HG02678 (cell line): ENCODE measurements at regions not wholly inside any gene's neighbourhood (a gene's known extent, or its start where the extent isn't known, plus 50 kb on each side); places are given as distances from the start of the nearest gene placed in this dataset.
"Not testable (repeated sequence)": the region's sequence is repeated elsewhere in the genome, so short reads cannot be mapped to it uniquely, and the experiment has no call there.

Experiments used
- ATAC-seq: cut with Tn5 transposase; IDR thresholded peaks from one replicate; pipeline ENCODE4 v1.9.1; 2021; ENCODE audit warnings: mild to moderate bottlenecking, moderate library complexity; ENCODE audit not compliant: unreplicated experiment

DNA sequence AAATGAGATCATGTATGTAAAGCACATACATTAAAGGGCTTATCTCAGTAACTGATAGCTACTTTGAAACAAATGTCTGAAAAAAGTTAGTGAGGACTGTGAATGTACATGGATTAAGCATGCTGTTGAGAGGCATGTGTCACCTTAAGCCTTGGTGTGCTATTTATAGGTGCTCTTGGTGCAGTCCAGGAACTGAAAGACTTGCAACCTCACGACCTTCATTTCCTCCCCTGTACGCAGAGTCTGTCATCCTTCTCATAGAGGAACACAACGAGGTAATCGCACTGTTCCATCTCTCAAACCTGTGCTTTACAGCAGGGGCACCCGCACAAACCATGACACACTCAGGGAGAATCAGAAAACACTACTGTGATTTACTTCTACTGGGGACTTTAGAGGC, 65.6 kb downstream of the UFM1 start:
- ATAC-seq: peak; percentile 99

DNA sequence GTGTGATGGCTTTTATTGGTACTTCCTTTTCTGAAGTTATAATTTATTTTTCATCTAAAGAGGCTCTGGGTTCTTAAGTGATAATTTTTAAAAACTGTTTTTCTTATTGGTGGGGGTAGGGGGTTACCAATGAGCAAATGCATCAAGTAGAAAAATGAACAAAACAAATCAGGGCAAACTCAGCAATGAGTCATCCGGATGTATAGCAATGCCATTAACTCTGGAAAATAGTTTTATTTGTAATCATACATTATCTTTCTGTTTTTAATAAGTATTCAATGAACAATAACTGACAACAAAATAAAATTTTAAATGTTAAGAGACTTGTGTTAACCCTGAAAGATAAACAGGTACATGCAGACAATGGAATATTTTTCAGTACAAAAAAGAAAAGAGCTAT, 67.6 kb downstream of the UFM1 start:
- ATAC-seq: no peak

DNA sequence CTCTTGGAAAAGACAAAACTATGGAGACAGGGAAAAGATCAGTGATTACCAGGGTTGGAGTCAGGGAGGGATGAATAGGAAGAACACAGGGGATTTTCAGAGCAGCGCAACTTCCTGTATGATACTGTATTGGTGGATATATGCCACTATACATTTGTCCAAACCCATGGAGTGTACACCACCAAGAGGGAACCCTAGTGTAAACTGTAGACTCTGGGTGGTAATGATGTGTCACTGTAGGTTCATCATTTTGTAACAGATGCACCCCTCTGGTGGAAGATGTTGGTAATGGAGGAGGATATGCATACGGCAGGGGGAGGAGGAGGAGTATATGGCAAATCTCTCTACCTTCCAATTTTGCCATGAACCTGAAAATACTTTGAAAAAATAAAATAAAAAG, 68.1 kb downstream of the UFM1 start:
- peak; percentile 32 for ATAC-seq

DNA sequence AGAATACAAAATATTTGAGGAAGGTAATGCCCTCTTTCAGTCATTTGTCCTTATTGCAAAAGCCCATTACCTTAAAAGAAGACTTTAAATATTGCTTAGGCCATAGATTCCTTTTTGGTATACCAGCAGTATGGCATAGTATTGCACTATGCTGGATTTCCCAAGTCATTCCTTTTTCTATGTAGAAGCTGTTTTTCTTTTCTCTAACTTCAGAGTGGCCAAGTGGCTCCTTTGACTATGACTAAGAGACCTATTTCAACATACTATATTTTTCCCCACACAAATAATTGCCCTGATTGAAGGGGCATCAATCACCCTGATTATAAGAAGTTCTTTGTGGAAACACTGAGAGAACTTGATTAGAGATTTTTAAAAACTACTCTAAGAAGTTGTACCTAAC, 68.6 kb downstream of the UFM1 start:
- no peak for ATAC-seq

DNA sequence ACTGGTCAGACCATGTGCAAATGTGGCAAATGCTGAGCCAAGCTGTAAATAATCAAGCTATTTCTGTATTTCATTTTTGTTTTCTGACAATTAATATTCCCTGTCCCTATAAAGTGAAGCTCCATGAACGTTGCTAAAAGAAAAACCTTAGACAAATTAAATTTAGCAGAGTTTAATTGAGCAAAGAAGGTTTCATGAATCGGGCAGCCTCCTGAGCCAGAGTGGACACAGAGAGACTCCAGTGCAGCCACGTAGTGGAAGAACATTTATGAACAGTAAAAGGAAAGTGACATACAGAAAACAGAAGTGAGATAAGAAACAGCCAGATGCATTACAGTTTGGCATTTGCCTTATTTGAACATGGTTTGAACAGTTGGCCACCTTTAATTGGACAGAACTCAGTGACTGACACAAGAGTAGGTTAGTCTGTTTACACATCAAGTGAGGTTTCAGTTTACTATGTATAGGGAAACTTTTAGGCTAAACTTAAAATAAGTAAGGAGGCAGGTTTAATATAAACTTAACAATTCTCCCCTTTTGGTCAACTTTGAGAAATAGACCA, 69.7 kb downstream of the UFM1 start:
- no peak for ATAC-seq

DNA sequence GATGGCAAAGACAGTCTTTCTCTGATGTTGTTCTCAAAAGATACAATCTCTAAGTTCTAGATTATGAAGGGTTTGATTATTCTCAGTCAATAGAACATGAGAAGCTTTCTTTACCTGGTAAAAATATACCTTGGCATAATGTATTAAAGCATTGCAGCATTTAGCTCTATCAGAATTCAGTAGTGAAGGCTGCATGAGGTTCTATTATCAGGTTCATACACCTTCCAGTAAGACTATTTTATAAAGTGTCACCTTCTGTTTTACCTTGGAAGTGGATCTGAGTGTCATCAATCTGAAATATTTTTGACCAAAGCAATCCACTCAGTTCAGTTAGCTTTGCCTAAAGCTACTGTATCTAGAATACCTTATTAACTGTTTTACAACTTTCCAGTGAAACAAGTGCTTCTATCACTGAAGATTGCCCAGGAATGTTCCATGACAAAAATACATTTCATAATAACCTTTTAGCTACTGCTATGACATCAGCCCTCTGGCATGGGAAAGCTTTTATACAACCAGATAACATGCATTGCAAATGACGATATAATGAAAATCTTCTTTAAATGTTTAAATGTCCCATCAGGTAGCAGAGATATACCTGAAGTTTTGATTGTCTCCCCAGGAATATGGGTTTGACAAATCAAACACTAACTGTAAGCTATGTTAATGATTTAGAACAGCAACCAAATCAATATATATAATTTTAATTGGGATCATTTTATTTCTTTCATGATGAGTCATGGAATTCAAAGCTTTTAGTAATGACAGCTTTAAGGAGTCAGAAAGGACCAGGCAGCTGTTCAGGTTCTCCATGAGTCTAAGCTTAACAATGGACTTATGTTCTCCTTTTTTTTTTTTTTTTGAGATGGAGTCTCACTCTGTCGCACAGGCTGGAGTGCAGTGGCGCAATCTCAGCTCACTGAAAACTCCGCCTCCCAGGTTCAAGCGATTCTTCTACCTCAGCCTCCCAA, 72.2 kb downstream of the UFM1 start:
- no peak for ATAC-seq

DNA sequence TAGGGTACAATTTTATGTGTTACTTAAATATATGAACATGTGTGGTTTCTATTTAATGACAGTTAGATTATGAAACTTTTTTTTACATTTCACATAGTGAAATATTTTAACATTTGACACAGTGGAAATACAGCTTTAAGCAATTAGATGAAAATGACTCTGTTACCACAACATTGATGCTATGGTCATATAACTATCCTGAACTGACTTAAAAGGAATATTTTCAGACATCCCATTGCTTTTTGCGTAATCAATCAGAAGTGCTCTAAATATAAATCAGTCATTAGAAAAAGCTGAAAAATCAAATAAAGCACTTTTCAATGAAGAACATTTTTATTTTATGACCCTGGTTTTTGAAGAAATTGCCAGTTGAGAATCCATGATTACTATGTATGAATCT, 80.3 kb downstream of the UFM1 start:
- no peak for ATAC-seq

DNA sequence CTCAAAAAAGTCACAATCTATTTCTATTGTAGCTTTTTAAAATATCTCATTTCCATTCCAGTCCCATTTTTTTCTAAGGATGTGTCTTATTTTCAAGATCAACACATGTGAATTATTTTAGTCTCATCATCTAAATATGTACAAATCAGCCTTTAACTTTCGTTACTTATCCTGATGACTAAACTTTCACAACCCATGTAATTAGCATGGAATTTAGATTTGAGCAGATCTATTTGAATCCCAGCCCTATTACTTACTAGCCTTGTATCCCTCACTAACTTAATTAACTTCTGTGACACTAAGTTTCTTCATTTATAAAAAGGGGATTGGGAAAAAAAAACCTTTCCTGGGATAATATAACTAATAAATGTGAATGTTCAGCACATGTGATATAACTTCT, 81.1 kb downstream of the UFM1 start:
- no peak for ATAC-seq

DNA sequence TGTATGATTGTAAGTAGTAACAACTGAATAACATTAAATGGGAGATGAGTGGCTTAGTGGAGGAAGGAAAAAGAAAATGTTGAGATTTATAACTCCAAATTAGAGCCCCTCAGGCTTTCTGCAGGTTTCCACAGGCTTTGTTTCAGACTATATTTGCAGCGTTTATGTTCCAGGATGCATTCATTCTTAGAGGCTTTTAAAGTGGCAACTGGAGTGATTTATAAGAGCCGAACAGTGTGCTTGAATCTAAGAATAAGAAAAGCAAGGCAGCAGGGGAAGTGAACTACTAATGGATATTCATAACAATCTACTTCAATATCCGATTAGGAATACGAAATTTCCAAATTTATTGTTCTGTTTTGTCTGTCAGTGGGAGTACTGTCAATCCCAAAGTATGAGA, 91.0 kb downstream of the UFM1 start:
- ATAC-seq: no peak

DNA sequence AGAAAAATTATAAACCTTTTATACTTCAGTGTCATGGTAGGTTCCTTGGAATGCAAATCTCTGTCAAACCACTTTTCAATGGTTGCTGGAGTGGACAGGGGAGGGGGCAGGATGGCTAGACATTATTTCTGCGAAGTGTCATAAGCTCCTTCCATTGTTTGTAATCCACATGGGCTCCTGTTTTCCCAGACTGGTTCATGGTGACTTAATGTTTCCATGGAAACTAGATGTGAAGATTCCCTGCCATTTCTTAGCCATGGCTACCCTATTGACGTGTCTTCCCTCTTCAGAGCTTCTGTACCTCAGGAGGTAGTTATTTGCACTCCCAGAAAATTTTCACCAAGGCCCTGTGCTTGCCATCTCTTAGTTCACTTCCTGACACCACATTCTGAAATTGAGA, 95.3 kb downstream of the UFM1 start:
- ATAC-seq: no peak

DNA sequence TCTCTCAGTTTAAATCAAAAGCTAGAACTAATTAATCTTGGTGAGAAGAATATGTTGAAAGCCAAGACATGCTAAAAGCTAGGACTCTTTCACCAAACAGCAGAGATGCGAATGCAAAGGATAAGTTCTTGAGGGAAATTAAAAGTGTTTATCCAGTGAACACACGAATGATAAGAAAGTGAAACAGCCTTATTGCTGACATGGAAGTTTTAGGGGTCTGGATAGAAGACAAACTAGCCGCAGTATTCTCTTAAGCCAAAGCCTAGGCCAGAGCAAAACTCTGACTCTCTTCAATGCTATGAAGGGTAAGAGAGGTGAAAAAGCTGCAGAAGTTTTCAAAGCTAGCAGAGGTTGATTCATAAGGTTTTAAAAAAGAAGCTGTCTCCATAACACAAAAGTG, 103.0 kb downstream of the UFM1 start:
- no peak for ATAC-seq

DNA sequence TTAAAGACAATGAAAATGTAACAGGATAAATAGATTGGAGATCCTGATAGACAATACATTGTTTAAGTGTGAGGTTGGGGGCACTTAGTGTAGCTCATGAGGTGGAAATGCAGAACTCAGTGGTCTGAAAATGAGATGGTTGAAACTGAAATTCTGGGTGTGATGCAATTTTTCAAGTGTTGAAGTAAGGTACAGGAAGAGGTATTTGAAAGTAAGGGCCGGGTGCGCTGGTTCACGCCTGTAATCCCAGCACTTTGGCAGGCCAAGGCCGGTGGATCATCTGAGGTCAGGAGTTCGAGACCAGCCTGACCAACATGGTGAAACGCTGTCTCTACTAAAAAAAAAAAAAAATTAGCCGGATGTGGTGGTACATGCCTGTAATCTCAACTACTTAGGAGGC, 113.0 kb downstream of the UFM1 start:
- ATAC-seq: no peak

DNA sequence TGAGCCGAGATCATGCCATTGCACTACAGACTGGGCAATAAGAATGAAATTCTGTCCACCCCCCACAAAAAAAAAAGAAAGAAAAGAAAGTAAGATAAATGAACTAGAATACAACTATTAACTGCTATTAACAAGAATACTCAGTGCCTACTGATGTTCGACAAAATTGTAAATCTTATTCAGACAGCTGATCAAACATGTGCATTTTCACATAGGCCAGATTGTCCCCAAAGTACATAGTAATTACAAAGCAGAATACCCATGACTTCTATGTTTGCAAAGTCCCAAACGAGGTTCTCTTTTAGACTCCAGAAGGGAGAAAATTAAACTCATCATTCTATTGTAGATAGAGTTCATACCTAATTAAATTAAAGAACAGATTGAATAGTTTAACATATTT, 113.4 kb downstream of the UFM1 start:
- no peak for ATAC-seq

DNA sequence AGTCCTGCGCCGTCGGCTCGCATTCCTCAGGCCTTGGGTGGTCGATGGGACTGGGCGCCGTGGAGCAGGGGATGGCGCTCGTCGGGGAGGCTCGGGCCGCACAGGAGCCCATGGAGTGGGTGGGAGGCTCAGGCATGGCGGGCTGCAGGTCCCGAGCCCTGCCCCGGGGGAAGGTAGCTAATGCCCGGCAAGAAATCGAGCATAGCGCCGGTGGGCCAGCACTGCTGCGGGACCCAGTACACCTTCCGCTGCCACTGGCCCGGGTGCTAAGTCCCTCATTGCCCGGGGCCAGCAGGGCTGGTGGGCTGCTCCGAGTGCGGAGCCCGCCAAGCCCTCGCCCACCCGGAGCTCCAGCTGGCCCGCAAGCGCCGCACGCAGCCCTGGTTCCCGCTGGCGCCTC, 122.8 kb downstream of the UFM1 start:
- not testable (repeated sequence) for ATAC-seq

DNA sequence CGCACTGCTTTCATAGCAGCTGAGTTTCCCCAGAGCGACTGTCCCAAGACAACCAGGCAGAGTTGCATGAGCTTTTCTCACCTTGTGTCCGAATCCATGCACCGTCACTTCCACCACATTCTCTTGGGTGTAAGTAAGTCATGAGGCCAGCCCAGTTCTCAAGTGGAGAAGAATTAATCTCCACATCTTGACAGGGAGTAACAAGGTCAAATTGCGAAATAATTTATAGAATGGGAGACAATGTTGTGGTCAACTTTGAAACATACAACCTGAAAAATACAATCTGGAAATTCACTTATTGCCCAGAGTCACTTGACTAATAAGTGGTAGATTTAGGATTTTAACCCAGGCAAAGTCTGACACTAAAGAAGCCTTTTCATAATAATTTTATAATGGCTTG, 123.7 kb downstream of the UFM1 start:
- no peak for ATAC-seq

DNA sequence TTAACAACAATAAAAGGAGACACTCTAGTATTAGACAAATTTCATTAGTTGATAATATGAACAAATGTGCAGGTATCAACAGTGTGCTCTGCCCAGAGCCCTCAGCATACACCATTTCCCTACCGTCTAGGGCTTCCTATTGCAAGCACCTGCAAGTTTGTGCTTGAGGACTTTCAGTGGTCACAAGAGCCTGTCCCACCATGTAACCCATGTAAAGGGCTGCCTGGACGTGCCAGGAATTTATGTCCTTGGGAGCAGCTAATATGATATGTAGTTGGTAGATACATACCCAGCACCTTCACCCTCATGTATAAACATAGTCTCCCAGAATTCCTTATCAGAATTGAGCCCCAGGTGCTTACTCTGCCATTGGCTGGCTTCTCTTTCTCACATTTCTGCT, 128.0 kb downstream of the UFM1 start:
- no peak for ATAC-seq

DNA sequence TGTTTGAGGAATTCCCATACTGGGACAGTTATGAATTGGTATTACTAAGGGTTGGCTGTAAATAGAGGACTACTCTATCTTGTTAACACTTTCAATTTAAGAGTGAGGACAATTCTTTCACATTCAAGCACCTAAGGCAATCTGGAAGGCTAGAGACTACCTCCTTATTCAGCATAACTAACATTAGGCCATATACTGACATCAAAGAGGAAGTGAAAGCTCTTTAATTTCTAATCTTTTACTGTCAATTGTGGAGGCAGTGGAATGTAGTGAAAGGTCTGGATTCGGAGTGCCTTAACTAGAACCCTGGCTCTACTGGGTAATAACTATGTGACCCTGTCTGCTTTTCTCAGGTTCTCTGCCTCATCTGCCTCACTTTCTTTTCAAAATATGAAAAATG, 134.0 kb downstream of the UFM1 start:
- no peak for ATAC-seq

DNA sequence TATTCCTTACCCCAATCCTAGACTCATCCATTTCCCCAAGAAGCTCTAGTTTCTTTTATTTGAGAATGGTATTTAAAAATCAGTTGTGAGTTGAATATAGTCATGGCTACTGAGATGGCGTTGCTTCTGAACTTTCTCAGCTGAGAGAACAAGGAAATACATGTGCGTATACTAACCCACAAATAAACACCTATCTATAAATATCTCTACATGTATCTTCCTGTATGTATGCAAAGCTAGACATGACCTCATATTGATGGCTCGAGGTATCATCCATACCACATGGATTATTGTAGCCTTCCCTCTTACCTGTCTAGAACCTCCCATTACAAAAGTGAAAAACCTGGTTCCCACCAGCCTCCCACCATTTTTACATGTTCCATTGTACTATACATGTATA, 141.0 kb downstream of the UFM1 start:
- ATAC-seq: no peak

DNA sequence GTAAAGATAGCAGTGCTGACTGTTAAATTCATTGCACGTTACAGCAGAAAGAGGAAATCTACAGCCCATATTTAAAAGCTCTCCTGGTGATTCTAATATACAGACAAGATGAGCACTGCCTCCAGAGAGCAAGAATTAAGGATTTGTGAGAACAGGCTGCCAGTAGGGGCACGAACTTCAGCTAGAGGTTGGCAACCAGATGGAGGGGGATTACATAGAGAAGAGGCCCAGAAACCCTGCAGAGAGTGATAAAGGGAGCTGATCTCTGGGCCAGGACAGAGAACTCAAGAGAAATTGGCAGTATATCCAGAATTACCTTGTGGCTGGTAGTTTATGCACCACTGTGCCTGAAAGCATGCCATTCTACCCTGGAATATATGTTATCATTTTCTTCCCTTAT, 144.8 kb downstream of the UFM1 start:
- ATAC-seq: no peak

DNA sequence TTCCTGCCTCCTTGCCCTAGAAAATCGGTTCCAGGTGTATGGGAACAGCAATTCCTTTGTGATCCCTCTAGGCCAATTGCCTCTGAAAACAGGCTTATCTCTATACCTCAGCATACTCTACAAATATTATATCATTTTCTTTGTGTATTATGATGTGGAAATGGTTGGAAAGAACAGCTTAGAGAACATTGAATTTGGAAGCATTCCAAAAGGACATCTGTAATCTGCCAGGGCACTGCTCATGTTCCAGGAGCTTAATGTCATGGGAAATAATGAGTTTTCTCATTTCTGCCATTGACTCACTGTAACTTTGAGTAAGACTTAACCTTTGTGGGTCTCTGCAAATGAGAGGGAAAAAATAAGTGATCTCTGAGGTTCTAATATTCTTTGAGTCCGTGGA, 147.3 kb downstream of the UFM1 start:
- ATAC-seq: no peak

DNA sequence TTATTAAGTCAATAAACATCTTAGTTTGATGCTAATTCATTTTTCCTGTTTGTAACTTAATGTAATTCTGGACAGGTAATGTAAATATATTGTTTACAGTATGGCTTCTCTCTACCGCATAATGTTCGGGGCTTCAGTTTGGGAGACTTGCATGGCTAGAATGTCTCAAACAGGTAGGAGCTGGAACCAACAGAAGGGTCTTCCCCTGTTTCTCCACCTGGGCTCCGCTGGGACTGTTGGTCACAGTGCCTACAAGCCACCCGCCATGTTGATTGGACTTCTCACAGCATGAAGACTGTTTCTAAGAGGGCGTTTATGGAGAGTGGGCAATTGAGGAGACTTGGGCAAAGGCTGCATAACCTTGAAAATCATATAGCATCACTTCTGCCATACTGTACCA, 148.6 kb downstream of the UFM1 start:
- ATAC-seq: no peak

DNA sequence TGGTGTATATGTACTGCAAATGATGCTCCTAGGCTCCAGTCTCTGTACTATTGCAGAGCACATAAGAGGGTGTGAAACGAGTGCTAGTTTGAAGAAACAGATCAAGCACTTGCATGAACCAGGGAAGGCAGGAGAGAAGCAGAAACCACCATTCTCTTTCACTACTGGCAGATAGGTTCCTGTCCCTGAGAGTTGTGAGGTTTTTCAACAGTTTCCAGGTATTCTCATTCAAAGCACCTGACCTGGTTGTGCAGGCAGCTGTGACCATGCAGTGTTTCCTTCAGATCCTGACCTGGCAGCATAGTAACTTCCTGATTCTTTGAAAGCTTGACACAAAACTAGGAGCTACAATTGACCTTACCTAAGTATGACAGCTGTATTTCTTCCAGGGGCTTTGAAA, 164.9 kb downstream of the UFM1 start:
- no peak for ATAC-seq

DNA sequence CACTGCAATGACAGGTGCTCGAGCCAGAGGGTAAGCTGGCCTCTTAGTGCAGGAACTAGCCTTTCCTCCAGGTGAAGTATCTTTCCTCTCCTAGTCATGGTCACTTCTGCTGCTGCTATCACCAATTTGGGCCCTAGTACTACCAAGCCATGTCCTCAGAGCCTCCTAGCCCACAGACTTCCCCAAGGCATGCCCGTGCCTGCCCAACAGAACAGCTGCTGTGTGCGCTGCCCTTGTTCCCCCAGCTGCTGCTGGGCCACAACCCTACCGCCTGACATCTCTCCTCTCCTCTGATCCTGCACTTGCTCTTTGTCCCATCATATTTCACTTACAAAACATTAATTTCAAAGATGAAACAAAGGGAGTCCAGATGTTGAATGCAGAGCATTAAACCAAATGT, 168.5 kb upstream of the FREM2 start:
- no peak for ATAC-seq
